Natural killer cell (primary cell): ENCODE measurements at regions not wholly inside any gene's neighbourhood (a gene's known extent, or its start where the extent isn't known, plus 50 kb on each side); places are given as distances from the start of the nearest gene placed in this dataset.

Experiments
- ATAC-seq, 3 donors: fragments of 150-1000 bp in 2 of 3; fragments of 200-7000 bp in 1 of 3; cut with Tn5 transposase; 1 replicate in 1 of 3; 2 replicates in 2 of 3; pipeline ENCODE4 v1.10.0; 2021; ENCODE audit warnings: mild to moderate bottlenecking in 2 of 3, moderate library complexity in 2 of 3
- DNase-seq, 2 donors: peaks; one replicate each; pipeline versions ENCODE4 v3.0.0 to v3.0.0-alpha.2; 2013 to 2021; ENCODE audit warnings: mixed read lengths in 1 of 2
- H3K27ac ChIP-seq: one replicate; pipeline ENCODE4 v1.5.1; 2013; ENCODE audit warnings: mild to moderate bottlenecking, low read length
- H3K27me3 ChIP-seq: one replicate; pipeline ENCODE4 v1.6.1; 2013; ENCODE audit warnings: low read length; ENCODE audit not compliant: control insufficient read depth, insufficient read depth
- H3K36me3 ChIP-seq: one replicate; pipeline ENCODE4 v1.6.1; 2013; ENCODE audit warnings: low read length; ENCODE audit not compliant: control insufficient read depth, insufficient read depth
- H3K4me1 ChIP-seq: one replicate; pipeline ENCODE4 v1.6.1; 2013; ENCODE audit warnings: low read length; ENCODE audit not compliant: control insufficient read depth, insufficient read depth
- H3K4me3 ChIP-seq: one replicate; pipeline ENCODE4 v1.5.1; 2013; ENCODE audit warnings: low read length
- H3K9me3 ChIP-seq: one replicate; pipeline ENCODE4 v1.6.1; 2013; ENCODE audit warnings: low read length; ENCODE audit not compliant: control insufficient read depth, insufficient read depth
- H3K27ac Mint-ChIP-seq, 2 donors: one replicate each; pipeline ENCODE4 v1.8.0; 2022; ENCODE audit warnings: mild to moderate bottlenecking in 2 of 2, mixed read lengths in 2 of 2, moderate library complexity in 1 of 2
- H3K27me3 Mint-ChIP-seq, 2 donors: one replicate each; pipeline ENCODE4 v1.8.0; 2022; ENCODE audit warnings: low read depth in 2 of 2, mixed read lengths in 2 of 2
- H3K36me3 Mint-ChIP-seq: one replicate; pipeline ENCODE4 v1.8.0; 2022; ENCODE audit warnings: mixed read lengths
- H3K4me1 Mint-ChIP-seq, 2 donors: one replicate each; pipeline ENCODE4 v1.8.0; 2022; ENCODE audit warnings: mixed read lengths in 2 of 2
- H3K4me3 Mint-ChIP-seq: one replicate; pipeline ENCODE4 v1.8.0; 2022; ENCODE audit warnings: mild to moderate bottlenecking, moderate library complexity, mixed read lengths
- H3K9me3 Mint-ChIP-seq, 2 donors: one replicate each; pipeline ENCODE4 v1.8.0; 2022; ENCODE audit warnings: mixed read lengths in 2 of 2
- CTCF ChIP-seq: fragments of 200-600 bp; IDR thresholded peaks from one replicate; pipeline ENCODE4 v1.8.0; 2022; ENCODE audit warnings: antibody characterized with exemption
- WGBS: methylation state at CpG from one replicate; pipeline ENCODE4 v1.1.7; 2013; ENCODE audit warnings: missing lambda C conversion rate; ENCODE audit not compliant: insufficient coverage; 5-methylcytosine and 5-hydroxymethylcytosine counted together
- intact Hi-C: fragments of 100-400 bp; cut with micrococcal nuclease; formaldehyde crosslinking; loops from one replicate; pipeline ENCODE4 v1.14.2; 2022

GRCh38 chr11:38476808-38477575 is 1879.0 kb upstream of the RAG2 start:
- no peak for DNase-seq
- H3K4me3 ChIP-seq = no peak overlapping the region
- TF ChIP-seq CTCF = no peak
- Mint-ChIP-seq H3K4me1 (no peaks in the 10 kb centered on the region), H3K36me3 (no peaks in the 10 kb centered on the region), H3K4me3 (no peak overlapping the region), H3K9me3 (peaks cover 2% of the 10 kb centered on the region in 2 donors), H3K27ac (no peak overlapping the region), H3K27me3 (no peaks in the 10 kb centered on the region)
- H3K9me3 ChIP-seq = no peaks in the 10 kb centered on the region
- H3K27me3 ChIP-seq = no peaks in the 10 kb centered on the region
- no peaks in the 10 kb centered on the region for H3K4me1 ChIP-seq
- ATAC-seq = no peak
- 77% methylated on average over 2 of the region's 3 CpGs for WGBS
- intact Hi-C loops = no loop called here
- no peaks in the 10 kb centered on the region for H3K36me3 ChIP-seq
- H3K27ac ChIP-seq = no peak overlapping the region

GRCh38 chr11:38461751-38462150 is 1863.7 kb upstream of the RAG2 start:
- no peak overlapping the region for H3K4me3 Mint-ChIP-seq
- no peak overlapping the region for H3K27ac ChIP-seq
- no peak overlapping the region for H3K4me3 ChIP-seq
- H3K4me1 Mint-ChIP-seq = no peaks in the 10 kb centered on the region
- H3K27ac Mint-ChIP-seq = no peak overlapping the region
- no peaks in the 10 kb centered on the region for H3K27me3 ChIP-seq
- no peaks in the 10 kb centered on the region for H3K36me3 Mint-ChIP-seq
- ATAC-seq (no peak), DNase-seq (no peak)
- no peaks in the 10 kb centered on the region for H3K4me1 ChIP-seq
- H3K27me3 Mint-ChIP-seq = no peaks in the 10 kb centered on the region
- H3K9me3 Mint-ChIP-seq = peaks cover 2 to 9% of the 10 kb centered on the region in 2 donors
- 74% methylated on average over 6 of the region's 6 CpGs for WGBS
- intact Hi-C loops = no loop called here
- TF ChIP-seq CTCF = no peak
- peaks cover 4% of the 10 kb centered on the region for H3K9me3 ChIP-seq
- H3K36me3 ChIP-seq = no peaks in the 10 kb centered on the region

GRCh38 chr11:38460896-38461295 is 1862.9 kb upstream of the RAG2 start:
- no peak for DNase-seq
- no peak for TF ChIP-seq CTCF
- WGBS = 44% methylated on average over 2 of the region's 2 CpGs

GRCh38 chr11:38460429-38460828 is 1862.4 kb upstream of the RAG2 start:
- DNase-seq (no peak), ATAC-seq (no peak)
- Mint-ChIP-seq H3K27ac (no peak overlapping the region), H3K36me3 (no peaks in the 10 kb centered on the region), H3K27me3 (no peaks in the 10 kb centered on the region), H3K9me3 (peaks cover 2 to 5% of the 10 kb centered on the region in 2 donors), H3K4me1 (no peaks in the 10 kb centered on the region), H3K4me3 (no peak overlapping the region)
- H3K27ac ChIP-seq = no peak overlapping the region
- no peak for TF ChIP-seq CTCF
- H3K27me3 ChIP-seq = no peaks in the 10 kb centered on the region
- no peak overlapping the region for H3K4me3 ChIP-seq
- peaks cover 4% of the 10 kb centered on the region for H3K9me3 ChIP-seq
- intact Hi-C loops = no loop called here
- H3K36me3 ChIP-seq = no peaks in the 10 kb centered on the region
- 100% methylated on average over 1 of the region's 2 CpGs for WGBS
- H3K4me1 ChIP-seq = no peaks in the 10 kb centered on the region

More at GRCh38 chr11:38460896-38461295, 1862.9 kb upstream of the RAG2 start:
- Mint-ChIP-seq H3K27ac (no peak overlapping the region), H3K9me3 (peaks cover 2 to 9% of the 10 kb centered on the region in 2 donors), H3K4me1 (no peaks in the 10 kb centered on the region), H3K4me3 (no peak overlapping the region), H3K36me3 (no peaks in the 10 kb centered on the region), H3K27me3 (no peaks in the 10 kb centered on the region)
- H3K4me3 ChIP-seq = no peak overlapping the region
- H3K9me3 ChIP-seq = peaks cover 4% of the 10 kb centered on the region
- H3K27ac ChIP-seq = no peak overlapping the region
- H3K4me1 ChIP-seq = no peaks in the 10 kb centered on the region
- no peaks in the 10 kb centered on the region for H3K36me3 ChIP-seq
- no peaks in the 10 kb centered on the region for H3K27me3 ChIP-seq
- intact Hi-C loops = no loop called here
- no peak for ATAC-seq
